Neural progenitor cell (in vitro differentiated cells): ENCODE measurements at regions not wholly inside any gene's neighbourhood (a gene's known extent, or its start where the extent isn't known, plus 50 kb on each side); places are given as distances from the start of the nearest gene placed in this dataset.

Experiments
- DNase-seq: peaks from one replicate; pipeline ENCODE4 v3.0.0-alpha.2; 2016; ENCODE audit warnings: low spot score
- H2AFZ ChIP-seq: fragments of 200-600 bp; sonication (generic); replicated peaks from 2 replicates; pipeline ENCODE4 v1.6.1; 2016; ENCODE audit warnings: antibody characterized with exemption
- H3F3A ChIP-seq: fragments of 200-600 bp; sonication (generic); 2 replicates; pipeline ENCODE4 v1.6.1; 2016; ENCODE audit warnings: antibody characterized with exemption, low read depth
- H3K27ac ChIP-seq: fragments of 200-600 bp; sonication (generic); 2 replicates; pipeline ENCODE4 v1.5.1; 2016; ENCODE audit warnings: mild to moderate bottlenecking
- H3K27me3 ChIP-seq: fragments of 200-600 bp; sonication (generic); 2 replicates; pipeline ENCODE4 v1.6.1; 2016; ENCODE audit warnings: mild to moderate bottlenecking, moderate library complexity
- H3K36me3 ChIP-seq: fragments of 200-600 bp; sonication (generic); 2 replicates; pipeline ENCODE4 v1.5.1; 2016
- H3K4me1 ChIP-seq: fragments of 200-600 bp; sonication (generic); 2 replicates; pipeline ENCODE4 v1.6.1; 2016; ENCODE audit warnings: mixed run types
- H3K4me2 ChIP-seq: fragments of 200-600 bp; sonication (generic); 2 replicates; pipeline ENCODE4 v1.6.1; 2016
- H3K4me3 ChIP-seq: fragments of 200-600 bp; sonication (generic); 2 replicates; pipeline ENCODE4 v1.5.1; 2016
- H3K79me2 ChIP-seq: fragments of 200-600 bp; sonication (generic); 2 replicates; pipeline ENCODE4 v1.6.1; 2016; ENCODE audit warnings: low read depth
- H3K9ac ChIP-seq: fragments of 200-600 bp; sonication (generic); 2 replicates; pipeline ENCODE4 v1.6.1; 2016
- H3K9me3 ChIP-seq: fragments of 200-600 bp; sonication (generic); 2 replicates; pipeline ENCODE4 v1.5.1; 2016; ENCODE audit warnings: low read depth
- H4K20me1 ChIP-seq: fragments of 200-600 bp; sonication (generic); 2 replicates; pipeline ENCODE4 v1.6.1; 2016; ENCODE audit warnings: low read depth
- H3K27ac Mint-ChIP-seq: 3 replicates; pipeline ENCODE4 v1.8.0; 2021; ENCODE audit warnings: mixed read lengths
- H3K27me3 Mint-ChIP-seq: 2 replicates; pipeline ENCODE4 v1.8.0; 2022; ENCODE audit warnings: low read depth, mild to moderate bottlenecking, inconsistent platforms, moderate library complexity, mixed read lengths; ENCODE audit not compliant: insufficient read depth
- H3K36me3 Mint-ChIP-seq: 3 replicates; pipeline ENCODE4 v1.8.0; 2021; ENCODE audit warnings: mixed read lengths
- H3K4me1 Mint-ChIP-seq: 3 replicates; pipeline ENCODE4 v1.8.0; 2021; ENCODE audit warnings: mixed read lengths
- H3K4me3 Mint-ChIP-seq: 3 replicates; pipeline ENCODE4 v1.8.0; 2021; ENCODE audit warnings: mild to moderate bottlenecking, moderate library complexity, mixed read lengths
- H3K9me3 Mint-ChIP-seq: 3 replicates; pipeline ENCODE4 v1.8.0; 2020; ENCODE audit warnings: mixed read lengths
- CTCF ChIP-seq: fragments of 200-600 bp; sonication (generic); IDR thresholded peaks from 2 replicates; pipeline ENCODE4 v1.5.1; 2017; ENCODE audit warnings: antibody characterized with exemption, mild to moderate bottlenecking
- EZH2 ChIP-seq: fragments of 200-600 bp; sonication (generic); IDR thresholded peaks from 2 replicates; pipeline ENCODE4 v1.6.1; 2017; ENCODE audit warnings: antibody characterized with exemption, mild to moderate bottlenecking, moderate library complexity
- EZH2phosphoT487 ChIP-seq: fragments of 200-600 bp; sonication (generic); IDR thresholded peaks from 2 replicates; pipeline ENCODE4 v1.6.1; 2017; ENCODE audit warnings: antibody characterized with exemption

GRCh38 chr5:87785554-87786335, 373.0 kb upstream of the CCNH start:
- Histone ChIP-seq H3K27ac (no peak overlapping the region), H4K20me1 (peaks cover 11% of the 10 kb centered on the region), H3K36me3 (no peaks in the 10 kb centered on the region), H3K4me2 (no peak overlapping the region), H3K79me2 (no peaks in the 10 kb centered on the region), H3K4me1 (peaks cover 35% of the 10 kb centered on the region), H3F3A (peaks cover 32% of the 10 kb centered on the region), H2AFZ (no peak overlapping the region), H3K9ac (no peak overlapping the region), H3K27me3 (peaks cover 86% of the 10 kb centered on the region), H3K4me3 (no peak overlapping the region), H3K9me3 (no peaks in the 10 kb centered on the region)
- Mint-ChIP-seq H3K36me3 (no peaks in the 10 kb centered on the region), H3K4me1 (peaks cover 25% of the 10 kb centered on the region), H3K27ac (no peak overlapping the region), H3K9me3 (no peaks in the 10 kb centered on the region), H3K27me3 (peaks cover 2% of the 10 kb centered on the region), H3K4me3 (no peak overlapping the region)
- no peak for TF ChIP-seq CTCF
- TF ChIP-seq EZH2: no peak
- peak; percentile 68 for TF ChIP-seq EZH2phosphoT487
- peak; percentile 39 for DNase-seq

GRCh38 chr5:87784879-87785495, 372.3 kb upstream of the CCNH start:
- Mint-ChIP-seq H3K9me3 (no peaks in the 10 kb centered on the region), H3K4me3 (no peak overlapping the region), H3K4me1 (peaks cover 25% of the 10 kb centered on the region), H3K27ac (no peak overlapping the region), H3K36me3 (no peaks in the 10 kb centered on the region), H3K27me3 (peaks cover 2% of the 10 kb centered on the region)
- no peak overlapping the region for H3K4me2 ChIP-seq
- H3F3A ChIP-seq: peaks cover 36% of the 10 kb centered on the region
- H3K4me1 ChIP-seq: peaks cover 35% of the 10 kb centered on the region
- no peak for TF ChIP-seq EZH2
- peaks cover 82% of the 10 kb centered on the region for H3K27me3 ChIP-seq
- no peak overlapping the region for H3K27ac ChIP-seq
- no peaks in the 10 kb centered on the region for H3K36me3 ChIP-seq
- H3K79me2 ChIP-seq: no peaks in the 10 kb centered on the region
- DNase-seq: no peak
- no peak overlapping the region for H3K9ac ChIP-seq
- H2AFZ ChIP-seq: no peak overlapping the region
- H3K4me3 ChIP-seq: no peak overlapping the region
- H4K20me1 ChIP-seq: peaks cover 11% of the 10 kb centered on the region
- H3K9me3 ChIP-seq: no peaks in the 10 kb centered on the region

GRCh38 chr5:87784311-87784710, 371.6 kb upstream of the CCNH start:
- peaks cover 11% of the 10 kb centered on the region for H4K20me1 ChIP-seq
- H2AFZ ChIP-seq: no peak overlapping the region
- no peaks in the 10 kb centered on the region for H3K36me3 Mint-ChIP-seq
- no peaks in the 10 kb centered on the region for H3K9me3 Mint-ChIP-seq
- peaks cover 2% of the 10 kb centered on the region for H3K27me3 Mint-ChIP-seq
- peaks cover 25% of the 10 kb centered on the region for H3K4me1 Mint-ChIP-seq
- H3K9ac ChIP-seq: no peak overlapping the region
- no peak for TF ChIP-seq EZH2
- no peak for TF ChIP-seq CTCF
- no peak for TF ChIP-seq EZH2phosphoT487
- no peak overlapping the region for H3K4me3 ChIP-seq
- no peak overlapping the region for H3K4me3 Mint-ChIP-seq
- H3K9me3 ChIP-seq: no peaks in the 10 kb centered on the region
- H3K79me2 ChIP-seq: no peaks in the 10 kb centered on the region
- H3F3A ChIP-seq: peaks cover 36% of the 10 kb centered on the region
- no peak overlapping the region for H3K27ac ChIP-seq
- no peak overlapping the region for H3K4me2 ChIP-seq
- H3K36me3 ChIP-seq: no peaks in the 10 kb centered on the region
- no peak overlapping the region for H3K27ac Mint-ChIP-seq
- peaks cover 35% of the 10 kb centered on the region for H3K4me1 ChIP-seq
- DNase-seq: no peak
- peaks cover 76% of the 10 kb centered on the region for H3K27me3 ChIP-seq

GRCh38 chr5:87782916-87783315, 370.2 kb upstream of the CCNH start:
- Histone ChIP-seq H3K4me2 (no peak overlapping the region), H3K79me2 (no peaks in the 10 kb centered on the region), H3K36me3 (no peaks in the 10 kb centered on the region), H3K9me3 (no peaks in the 10 kb centered on the region), H3K27ac (no peak overlapping the region), H3F3A (peaks cover 27% of the 10 kb centered on the region), H3K27me3 (peaks cover 62% of the 10 kb centered on the region), H4K20me1 (peaks cover 11% of the 10 kb centered on the region), H3K4me1 (peaks cover 26% of the 10 kb centered on the region), H2AFZ (no peak overlapping the region), H3K4me3 (no peak overlapping the region), H3K9ac (no peak overlapping the region)
- TF ChIP-seq EZH2: no peak
- H3K27me3 Mint-ChIP-seq: peaks cover 2% of the 10 kb centered on the region
- DNase-seq: no peak
- no peaks in the 10 kb centered on the region for H3K9me3 Mint-ChIP-seq
- peaks cover 19% of the 10 kb centered on the region for H3K4me1 Mint-ChIP-seq
- H3K27ac Mint-ChIP-seq: no peak overlapping the region
- H3K36me3 Mint-ChIP-seq: no peaks in the 10 kb centered on the region
- no peak overlapping the region for H3K4me3 Mint-ChIP-seq
